Keratinocyte (primary cell): ENCODE measurements at regions not wholly inside any gene's neighbourhood (a gene's known extent, or its start where the extent isn't known, plus 50 kb on each side); places are given as distances from the start of the nearest gene placed in this dataset.

Experiments
- EZH2 ChIP-seq: IDR thresholded peaks from one replicate; pipeline ENCODE4 v1.6.1; 2012; ENCODE audit warnings: inconsistent platforms, mild to moderate bottlenecking, low read length, moderate library complexity
- TF ChIP-seq, protein P1 (sequence below), 3 experiments: IDR thresholded peaks in 1 of 3; conservative IDR thresholded peaks in 1 of 3; optimal IDR thresholded peaks in 1 of 3; 2 replicates in 2 of 3; 3 replicates in 1 of 3; pipeline versions ENCODE3 to v1.5.1; 2011; ENCODE audit warnings: low read length in 3 of 3, mild to moderate bottlenecking in 3 of 3, moderate library complexity in 2 of 3, control low read depth in 1 of 3, inconsistent platforms in 1 of 3; ENCODE audit not compliant: insufficient read depth in 2 of 3; ENCODE audit errors: extremely low read depth in 1 of 3

DNA sequence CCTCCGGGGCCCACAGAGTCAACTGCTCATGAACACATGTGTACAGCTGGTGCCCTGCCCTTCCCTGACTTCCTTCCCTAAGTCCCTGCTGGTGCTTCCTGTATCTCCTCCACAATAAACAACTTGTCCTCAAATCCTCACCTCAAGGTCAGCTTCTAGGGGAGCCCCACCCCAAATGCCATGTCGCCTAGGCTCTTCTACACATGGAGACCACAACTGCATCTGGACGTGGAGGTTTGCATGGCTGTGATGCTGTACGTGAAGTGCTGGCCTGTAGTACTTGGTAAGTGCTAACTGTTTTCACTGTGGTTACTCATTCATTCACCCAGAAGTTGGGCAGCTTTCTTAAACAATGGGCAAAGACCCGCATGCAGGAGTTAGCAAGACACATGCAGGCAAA, 359.5 kb downstream of the SHANK2 start:
- TF ChIP-seq, protein P1, sequence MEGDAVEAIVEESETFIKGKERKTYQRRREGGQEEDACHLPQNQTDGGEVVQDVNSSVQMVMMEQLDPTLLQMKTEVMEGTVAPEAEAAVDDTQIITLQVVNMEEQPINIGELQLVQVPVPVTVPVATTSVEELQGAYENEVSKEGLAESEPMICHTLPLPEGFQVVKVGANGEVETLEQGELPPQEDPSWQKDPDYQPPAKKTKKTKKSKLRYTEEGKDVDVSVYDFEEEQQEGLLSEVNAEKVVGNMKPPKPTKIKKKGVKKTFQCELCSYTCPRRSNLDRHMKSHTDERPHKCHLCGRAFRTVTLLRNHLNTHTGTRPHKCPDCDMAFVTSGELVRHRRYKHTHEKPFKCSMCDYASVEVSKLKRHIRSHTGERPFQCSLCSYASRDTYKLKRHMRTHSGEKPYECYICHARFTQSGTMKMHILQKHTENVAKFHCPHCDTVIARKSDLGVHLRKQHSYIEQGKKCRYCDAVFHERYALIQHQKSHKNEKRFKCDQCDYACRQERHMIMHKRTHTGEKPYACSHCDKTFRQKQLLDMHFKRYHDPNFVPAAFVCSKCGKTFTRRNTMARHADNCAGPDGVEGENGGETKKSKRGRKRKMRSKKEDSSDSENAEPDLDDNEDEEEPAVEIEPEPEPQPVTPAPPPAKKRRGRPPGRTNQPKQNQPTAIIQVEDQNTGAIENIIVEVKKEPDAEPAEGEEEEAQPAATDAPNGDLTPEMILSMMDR (optimal IDR thresholded peaks at IDR 0.05 in 1 of 3, IDR thresholded peaks at IDR 0.05 in 1 of 3, conservative IDR thresholded peaks at IDR 0.05 in 1 of 3; ENCODE audit: extremely low read depth in 1 of 3, insufficient read depth in 2 of 3, low read length in 3 of 3) = no peak
- no peak for TF ChIP-seq EZH2
